AG20443 (cell line): ENCODE measurements at regions not wholly inside any gene's neighbourhood (a gene's known extent, or its start where the extent isn't known, plus 50 kb on each side); places are given as distances from the start of the nearest gene placed in this dataset.
"Not testable (repeated sequence)": the region's sequence is repeated elsewhere in the genome, so short reads cannot be mapped to it uniquely, and the experiment has no call there.

Experiments
- DNase-seq: peaks from one replicate; pipeline ENCODE4 v3.0.0; 2012; ENCODE audit warnings: low spot score, mixed read lengths

DNA sequence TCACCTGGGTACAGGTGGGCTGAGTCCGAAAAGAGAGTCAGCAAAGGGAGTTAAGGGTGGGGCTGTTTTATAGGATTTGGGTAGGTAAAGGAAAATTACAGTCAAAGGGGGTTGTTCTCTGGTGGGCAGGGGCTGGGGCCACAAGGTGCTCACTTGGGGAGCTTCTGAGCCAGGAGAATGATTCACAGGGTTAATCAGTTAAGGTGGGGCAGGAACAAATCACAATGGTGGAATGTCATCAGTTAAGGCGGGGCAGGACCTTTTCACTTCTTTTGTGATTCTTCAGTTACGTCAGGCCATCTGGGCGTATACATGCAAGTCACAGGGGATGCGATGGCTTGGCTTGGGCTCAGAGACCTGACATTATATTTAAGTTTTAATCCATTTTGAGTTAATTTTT is 179.7 kb upstream of the TRPC7 start:
- not testable (repeated sequence) for DNase-seq

- DNase-seq = no peak
Measured at GRCh38 chr5:136538534-136538933, 173.2 kb upstream of the TRPC7 start.

GRCh38 chr5:136529081-136529480 is 163.7 kb upstream of the TRPC7 start:
- no peak for DNase-seq

DNA sequence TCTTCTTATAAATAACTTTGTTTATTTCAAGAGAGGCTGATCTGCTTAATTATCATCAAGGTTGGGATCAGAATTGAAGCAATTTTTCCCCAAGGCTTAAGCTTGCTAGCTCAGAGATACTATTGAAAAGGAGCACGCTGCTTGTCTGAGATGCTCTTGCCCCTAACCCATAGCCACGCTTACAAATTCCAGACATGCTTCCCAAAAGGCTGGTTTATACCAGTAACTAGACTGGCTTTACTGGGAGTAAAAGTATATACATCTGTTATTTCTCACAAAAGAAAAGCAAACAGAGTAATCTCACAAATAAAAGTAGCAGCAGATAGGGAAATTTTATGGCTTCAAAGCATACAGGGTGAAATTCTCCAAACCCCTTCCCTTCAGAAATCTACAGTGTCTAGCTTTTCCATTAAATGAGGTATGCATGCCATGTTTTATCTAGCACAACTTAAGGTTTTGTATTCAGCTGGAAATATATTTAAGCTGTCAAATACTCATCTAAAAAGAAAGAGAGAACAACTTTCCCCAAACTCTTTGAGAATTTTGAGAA is 163.2 kb upstream of the TRPC7 start:
- no peak for DNase-seq

- DNase-seq = no peak
Measured at GRCh38 chr5:136527311-136527710, 162.0 kb upstream of the TRPC7 start.

DNA sequence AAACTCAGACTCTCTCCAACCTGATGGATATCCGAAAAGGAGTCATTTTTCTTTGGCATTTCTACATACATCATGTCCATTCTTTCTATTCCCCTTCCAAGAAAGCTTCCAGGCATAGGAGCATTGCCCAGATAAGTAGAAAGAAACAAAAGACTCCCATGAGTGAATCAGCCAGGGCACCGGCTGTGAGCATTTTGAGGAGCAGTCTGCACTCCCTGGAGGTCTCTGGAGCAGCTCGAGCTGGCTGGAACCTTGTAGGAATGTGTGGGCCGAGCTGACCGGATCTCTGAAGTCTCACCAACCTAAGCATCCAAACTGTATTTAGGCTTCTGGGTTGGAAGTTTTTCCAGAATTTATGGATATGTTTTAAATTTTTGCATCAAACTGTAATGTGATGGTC is 161.4 kb upstream of the TRPC7 start:
- DNase-seq = no peak

DNA sequence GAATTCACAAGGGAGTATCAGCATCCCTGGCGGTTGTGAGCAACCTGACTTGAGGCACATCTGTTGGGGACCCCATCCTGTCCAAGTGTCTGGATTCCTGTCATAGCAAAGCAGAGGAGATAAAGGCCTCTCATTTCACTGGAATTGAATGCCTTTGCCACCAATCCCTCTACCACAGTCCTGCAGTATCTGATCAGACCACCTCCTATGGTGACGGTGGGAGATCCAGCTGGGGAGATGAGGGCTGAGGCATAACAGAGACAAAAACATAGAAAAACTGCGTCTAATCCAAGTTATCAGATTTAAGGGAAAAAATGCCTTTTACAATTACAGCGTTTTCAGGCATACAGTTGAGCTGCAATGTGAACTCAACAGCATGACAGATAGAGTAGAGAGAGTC is 160.7 kb upstream of the TRPC7 start:
- no peak for DNase-seq

GRCh38 chr5:136525597-136525996 is 160.3 kb upstream of the TRPC7 start:
- no peak for DNase-seq

- DNase-seq = no peak
Measured at GRCh38 chr5:136522217-136522956, 157.0 kb upstream of the TRPC7 start.

DNA sequence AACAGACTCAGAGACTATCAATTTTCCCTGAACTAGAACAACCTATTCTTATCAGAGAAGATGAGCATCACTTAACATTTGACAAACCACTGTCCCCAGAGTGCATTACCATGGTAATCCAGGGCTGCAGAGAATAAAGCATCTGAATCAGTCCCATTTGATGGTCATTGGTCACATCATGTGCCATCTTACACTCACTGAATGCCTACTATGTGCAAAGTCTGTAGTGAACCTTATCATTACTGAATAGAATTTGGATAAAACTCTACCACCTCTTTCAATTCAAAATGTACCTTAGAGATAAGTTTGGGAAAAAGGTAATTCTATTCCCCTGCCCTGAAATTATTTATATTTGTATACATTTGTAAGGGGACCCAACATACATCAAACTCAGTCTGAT is 156.4 kb upstream of the TRPC7 start:
- DNase-seq = no peak

GRCh38 chr5:136518814-136519213 is 153.5 kb upstream of the TRPC7 start:
- DNase-seq = no peak

DNA sequence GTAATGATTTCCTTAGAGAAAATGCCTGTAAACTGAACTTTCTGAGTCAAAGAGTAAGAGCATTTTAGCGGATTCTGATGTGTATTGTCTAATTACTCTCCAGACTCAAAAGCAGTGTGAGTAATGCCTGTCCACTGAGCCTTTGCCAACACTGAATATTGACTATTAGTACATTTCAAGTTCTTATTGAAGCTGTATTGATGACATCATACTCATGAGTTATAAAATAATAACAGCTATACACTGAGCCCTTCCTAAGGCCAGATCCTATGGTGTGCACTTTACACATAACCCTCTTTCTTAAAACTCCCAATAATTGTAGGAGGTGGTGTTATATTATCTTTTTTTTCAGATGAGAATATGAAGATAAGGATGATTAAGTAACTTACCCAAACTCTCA is 152.8 kb upstream of the TRPC7 start:
- no peak for DNase-seq

DNA sequence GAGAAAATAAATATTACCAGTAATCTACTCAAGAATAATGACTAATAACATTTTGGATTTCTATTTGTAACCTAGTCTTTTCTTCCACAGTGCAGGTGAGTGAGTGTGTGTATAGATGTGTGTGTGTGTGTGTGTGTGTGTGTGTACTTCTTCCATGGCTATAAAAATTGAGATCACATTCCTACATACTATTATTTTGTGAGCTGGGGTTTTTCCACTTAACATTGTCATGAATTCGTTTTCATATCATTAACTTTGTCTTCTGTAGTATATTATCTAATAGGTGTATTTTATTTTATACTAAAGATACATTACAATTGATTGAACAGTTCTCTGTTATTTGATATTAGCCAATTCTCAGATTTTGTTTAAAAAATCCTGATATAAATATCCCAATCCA is 152.4 kb upstream of the TRPC7 start:
- no peak for DNase-seq

DNA sequence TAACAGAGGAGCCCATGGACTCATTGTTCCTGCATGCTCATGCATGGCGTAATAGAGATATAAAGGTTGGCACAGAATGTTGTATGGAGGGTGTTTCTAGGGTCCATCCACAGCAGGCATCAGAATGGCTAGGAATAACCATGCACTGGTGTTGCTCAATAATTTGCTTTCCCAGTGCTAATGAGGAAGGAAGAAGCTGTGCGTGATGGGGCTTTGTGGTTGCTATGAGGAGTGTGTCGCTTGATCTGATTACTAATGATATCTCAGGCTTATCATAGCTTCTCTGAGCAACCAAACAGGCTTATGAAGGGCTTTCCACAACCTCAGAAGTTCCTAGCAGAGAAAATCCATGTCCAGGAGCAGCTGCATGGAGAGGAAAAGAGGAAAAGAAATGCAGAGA is 151.3 kb upstream of the TRPC7 start:
- no peak for DNase-seq

DNA sequence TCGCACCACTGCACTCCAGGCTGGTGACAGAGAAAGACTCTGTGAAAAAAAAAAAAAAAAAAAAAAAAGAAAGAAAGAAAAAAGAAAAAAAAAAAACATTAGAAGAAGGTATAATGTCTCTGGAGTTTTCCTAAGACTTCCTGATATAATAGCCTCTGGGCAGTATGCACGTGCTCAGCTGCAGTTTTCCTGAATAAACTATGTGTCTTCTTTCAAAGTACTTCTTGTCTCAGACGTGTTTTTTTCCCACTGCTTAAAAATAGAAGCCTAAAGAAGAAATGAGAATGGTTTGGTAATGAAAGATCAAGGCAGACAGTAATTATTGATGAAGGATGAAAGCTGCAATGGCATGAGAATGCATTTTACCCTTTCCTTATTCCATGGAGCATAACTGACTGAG is 148.1 kb upstream of the TRPC7 start:
- DNase-seq = no peak

DNA sequence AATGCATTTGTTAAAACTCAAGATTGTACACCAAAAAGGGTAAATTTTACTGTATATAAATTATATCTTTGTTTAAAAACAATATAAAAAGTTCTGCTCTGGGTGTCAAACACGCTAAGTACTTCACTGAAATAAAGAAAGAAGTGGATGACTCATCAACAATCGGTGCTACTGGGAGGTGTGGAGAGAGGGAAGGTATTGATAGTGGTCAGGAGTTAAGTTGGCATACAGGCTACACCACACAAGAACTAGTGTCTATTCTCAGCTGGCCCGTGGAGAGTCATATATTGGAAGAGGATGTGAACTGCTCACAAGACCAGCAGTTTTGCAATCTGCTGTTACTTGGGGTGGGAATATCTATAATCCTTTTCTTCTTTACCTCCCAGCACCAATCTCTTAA is 145.7 kb upstream of the TRPC7 start:
- DNase-seq = no peak

GRCh38 chr5:136510481-136510880 is 145.1 kb upstream of the TRPC7 start:
- DNase-seq = no peak

GRCh38 chr5:136506131-136506530 is 140.8 kb upstream of the TRPC7 start:
- no peak for DNase-seq

DNA sequence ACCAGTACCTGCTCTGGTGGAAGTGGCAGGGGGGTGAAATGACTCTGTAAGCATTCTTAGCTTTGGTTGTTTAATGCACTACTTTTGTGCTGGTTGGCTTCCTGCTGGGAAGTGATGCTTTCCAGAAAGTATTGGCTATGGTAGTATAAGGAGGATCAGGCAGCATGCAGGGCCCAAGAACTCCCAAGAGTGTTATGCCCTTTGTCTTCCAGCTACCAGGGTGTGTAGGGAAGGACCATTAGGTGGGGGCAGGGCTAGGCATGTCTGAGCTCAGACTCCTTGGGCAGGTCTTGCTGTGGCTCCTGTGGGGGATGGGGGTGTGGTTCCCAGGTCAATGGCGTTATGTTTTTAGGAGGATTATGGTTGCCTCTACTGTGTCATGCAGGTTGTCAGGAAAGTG is 135.8 kb upstream of the TRPC7 start:
- DNase-seq = no peak

GRCh38 chr5:136492587-136492986 is 127.2 kb upstream of the TRPC7 start:
- no peak for DNase-seq

DNA sequence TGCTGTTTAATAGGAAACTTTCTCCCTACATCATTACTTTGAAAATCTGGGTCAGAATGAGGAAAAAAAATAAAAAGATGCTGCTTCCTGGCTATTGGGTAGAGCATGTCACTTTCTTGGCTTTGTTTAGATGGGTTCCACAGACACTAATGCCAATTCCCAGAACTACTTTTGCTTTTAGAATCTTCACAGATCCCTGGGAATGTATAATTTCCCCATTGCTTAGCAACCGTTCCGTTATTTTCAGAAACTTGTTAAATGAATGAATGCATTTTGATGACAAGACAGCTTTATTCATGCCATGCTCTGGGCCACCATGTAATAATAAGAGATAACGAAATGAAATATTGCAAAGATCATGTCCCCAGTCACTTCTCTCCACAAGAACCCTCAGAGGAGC is 126.5 kb upstream of the TRPC7 start:
- DNase-seq = no peak

- DNase-seq = no peak
Measured at GRCh38 chr5:136484808-136485325, 119.5 kb upstream of the TRPC7 start.

DNA sequence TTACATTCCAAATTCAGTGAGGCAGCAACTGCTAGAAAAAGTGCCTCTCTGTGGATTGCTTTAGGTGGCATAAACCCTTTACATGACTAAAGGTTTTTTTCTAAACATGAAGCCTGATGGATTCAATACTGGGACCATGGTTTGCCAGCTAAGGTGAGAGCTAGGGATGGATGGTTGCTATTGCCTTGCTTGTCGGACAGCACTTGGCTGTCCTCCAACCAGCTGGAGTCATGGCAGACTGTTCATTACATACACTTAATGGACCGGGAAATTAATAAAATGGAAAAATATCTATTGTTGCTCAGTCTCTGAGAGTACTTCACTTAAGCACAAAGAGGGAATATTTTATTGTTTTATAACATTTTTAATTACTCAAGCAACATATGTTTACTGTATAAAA is 116.9 kb upstream of the TRPC7 start:
- DNase-seq = no peak

- no peak for DNase-seq
Measured at GRCh38 chr5:136474466-136474865, 109.1 kb upstream of the TRPC7 start.
